Panc1 (cell line): ENCODE measurements at regions not wholly inside any gene's neighbourhood (a gene's known extent, or its start where the extent isn't known, plus 50 kb on each side); places are given as distances from the start of the nearest gene placed in this dataset.

ENCODE experiments used
- ATAC-seq: fragments of 200-7000 bp; cut with Tn5 transposase; 2 replicates; pipeline ENCODE4 v1.9.1; 2020; ENCODE audit warnings: mild to moderate bottlenecking, moderate library complexity
- BruUV-seq: library from RNA; stranded (reverse); fragments of 400-500 nt; replicated peaks from 2 replicates; lab custom pipeline; 2021; lab: Mats Ljungman, UMichigan
- CTCF ChIA-PET: fragments of 300-600 bp; sonication (Branson Sonifier 250); formaldehyde crosslinking; loops from one replicate; lab custom pipeline; 2022; ENCODE audit warnings: antibody characterized with exemption; lab: Charles Lee
- POLR2A ChIA-PET: fragments of 300-600 bp; sonication (Branson Sonifier 250); formaldehyde crosslinking; loops from one replicate; lab custom pipeline; 2022; ENCODE audit warnings: antibody characterized with exemption; lab: Charles Lee
- DNase-seq: peaks from one replicate; pipeline ENCODE4 v3.0.0-alpha.2; 2010; ENCODE audit warnings: low read depth, low spot score
- H3K27ac ChIP-seq: 2 replicates; pipeline ENCODE4 v1.5.1; 2011; ENCODE audit warnings: mild to moderate bottlenecking, low read length, inconsistent platforms
- H3K27me3 ChIP-seq: fragments of 200-500 bp; sonication (Bioruptor generic); 2 replicates; pipeline ENCODE4 v1.6.0; 2014; ENCODE audit warnings: low read length, inconsistent platforms; ENCODE audit not compliant: control insufficient read depth, insufficient read depth
- H3K36me3 ChIP-seq: fragments of 200-500 bp; sonication (Bioruptor generic); 2 replicates; pipeline ENCODE4 v1.5.1; 2014; ENCODE audit warnings: inconsistent platforms, mild to moderate bottlenecking, low read length, moderate library complexity; ENCODE audit not compliant: control insufficient read depth, insufficient read depth
- H3K4me1 ChIP-seq: 2 replicates; pipeline ENCODE4 v1.5.1; 2011; ENCODE audit warnings: inconsistent platforms, mild to moderate bottlenecking, low read length, moderate library complexity; ENCODE audit not compliant: control insufficient read depth, insufficient read depth
- H3K4me3 ChIP-seq, 2 experiments: 2 replicates each; pipeline ENCODE4 v1.5.1; 2011 to 2012; ENCODE audit warnings: low read depth in 2 of 2, low read length in 2 of 2, mild to moderate bottlenecking in 2 of 2, inconsistent platforms in 1 of 2, moderate library complexity in 1 of 2
- H3K9me3 ChIP-seq: fragments of 200-500 bp; sonication (Bioruptor generic); 2 replicates; pipeline ENCODE4 v1.5.1; 2014; ENCODE audit warnings: low read depth, mild to moderate bottlenecking, inconsistent platforms, low read length, moderate library complexity; ENCODE audit not compliant: control insufficient read depth, insufficient read depth
- CTCF ChIP-seq: fragments of 450-650 bp; IDR thresholded peaks from 2 replicates; pipeline ENCODE4 v1.5.1; 2017; ENCODE audit warnings: mild to moderate bottlenecking
- POLR2AphosphoS5 ChIP-seq: IDR thresholded peaks from 2 replicates; pipeline ENCODE4 v1.6.1; 2012; ENCODE audit warnings: mild to moderate bottlenecking, low read depth, low read length, moderate library complexity
- REST ChIP-seq, 2 experiments: IDR thresholded peaks; 2 replicates each; pipeline ENCODE4 v1.6.1; 2011 to 2012; ENCODE audit warnings: low read depth in 2 of 2, control low read depth in 1 of 2, low read length in 1 of 2, mild to moderate bottlenecking in 1 of 2, moderate library complexity in 1 of 2; ENCODE audit not compliant: insufficient read depth in 1 of 2
- SIN3A ChIP-seq: IDR thresholded peaks from 2 replicates; pipeline ENCODE4 v1.6.1; 2012; ENCODE audit warnings: low read depth, mild to moderate bottlenecking, low read length, moderate library complexity, borderline replicate concordance; ENCODE audit not compliant: insufficient read depth
- TCF7L2 ChIP-seq: IDR thresholded peaks from 2 replicates; pipeline ENCODE4 v1.6.1; 2011; ENCODE audit warnings: mild to moderate bottlenecking, low read depth, low read length, inconsistent platforms
- in situ Hi-C: cut with HindIII; loops from 2 replicates; pipeline ENCODE4 v1.10.0; 2016; ENCODE audit warnings: low sequenced_read_pairs, low pct_unique_long_range_greater_than_20kb
- intact Hi-C: fragments of 100-400 bp; cut with micrococcal nuclease; formaldehyde crosslinking; loops from one replicate; pipeline ENCODE4 v1.10.0; 2022; ENCODE audit not compliant: unreplicated experiment

GRCh38 chr7:41188163-41189130 lies 514.4 kb downstream of the INHBA start:
- peak; percentile 75 for ATAC-seq
- in situ Hi-C loops (no loop called here), intact Hi-C loops (no loop called here)
- no peak for TF ChIP-seq REST (IDR thresholded peaks at IDR 0.05; ENCODE audit: insufficient read depth in 1 of 2, low read depth in 2 of 2, low read length in 1 of 2)
- peak; percentile 34; the same call in 1 of the 2 replicates for TF ChIP-seq TCF7L2
- ChIA-PET POLR2A (no interaction called here), CTCF (no interaction called here)
- BruUV-seq: no TSS peak
- Histone ChIP-seq H3K4me1 (peaks cover 4% of the 10 kb centered on the region), H3K27ac (peak overlapping the region; percentile 2; the same call in 1 of the 2 replicates), H3K36me3 (no peaks in the 10 kb centered on the region), H3K27me3 (no peaks in the 10 kb centered on the region), H3K4me3 (no peak overlapping the region), H3K9me3 (peaks cover 7% of the 10 kb centered on the region; the same call in 1 of the 2 replicates)
- DNase-seq: peak; percentile 76

GRCh38 chr7:41187322-41187721 lies 515.6 kb downstream of the INHBA start:
- H3K4me3 ChIP-seq: no peak overlapping the region
- no peaks in the 10 kb centered on the region for H3K36me3 ChIP-seq
- H3K27me3 ChIP-seq: no peaks in the 10 kb centered on the region
- peaks cover 4% of the 10 kb centered on the region for H3K4me1 ChIP-seq
- no peak for ATAC-seq
- H3K27ac ChIP-seq: no peak overlapping the region
- ChIA-PET POLR2A (interaction anchor here (0.7 kb wide), 1 partner anchor 140 kb away, joined by 3 read pairs; no protein-coding TSS in a partner anchor), CTCF (no interaction called here)
- in situ Hi-C loops: no loop called here
- no peak for DNase-seq
- peaks cover 7% of the 10 kb centered on the region; the same call in 1 of the 2 replicates for H3K9me3 ChIP-seq
- intact Hi-C loops: no loop called here
- TF ChIP-seq SIN3A: no peak
- TF ChIP-seq REST (IDR thresholded peaks at IDR 0.05; ENCODE audit: insufficient read depth in 1 of 2, low read depth in 2 of 2, low read length in 1 of 2): no peak
- no peak for TF ChIP-seq POLR2AphosphoS5
- no peak for TF ChIP-seq TCF7L2
- TF ChIP-seq CTCF: no peak
- no TSS peak for BruUV-seq
